NCI-H1930 (cell line): ENCODE measurements at regions not wholly inside any gene's neighbourhood (a gene's known extent, or its start where the extent isn't known, plus 50 kb on each side); places are given as distances from the start of the nearest gene placed in this dataset.

ENCODE experiments used
- DNase-seq, 2 experiments: peaks; one replicate each; lab custom pipeline; 2025; lab: John Stamatoyannopoulos, UW

- no peak for DNase-seq
Observed at GRCh38 chr10:2019803-2020202, 282.5 kb upstream of the ADARB2 start.

- DNase-seq, result no peak
Observed at GRCh38 chr10:2019281-2019680, 282.0 kb upstream of the ADARB2 start.

DNA sequence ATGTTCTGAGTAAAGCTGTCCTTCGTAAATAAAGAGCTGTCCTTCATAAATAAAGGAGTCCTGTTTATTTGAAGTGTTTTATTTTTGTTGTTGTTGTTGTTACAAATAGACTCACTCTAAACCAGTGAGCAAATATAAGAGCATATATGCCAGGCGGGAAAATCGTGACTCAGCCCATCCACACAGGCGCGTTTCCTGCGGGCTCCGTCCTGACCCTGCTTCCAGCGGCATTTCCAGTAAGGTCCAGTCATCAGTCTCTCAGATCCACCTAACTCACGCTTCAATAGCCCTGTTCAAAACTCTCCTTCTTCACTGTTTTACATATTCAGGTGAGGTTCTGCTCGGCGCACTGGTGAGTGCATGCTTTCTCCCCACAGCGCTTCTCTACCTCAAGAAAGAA lies 277.2 kb upstream of the ADARB2 start:
- no peak for DNase-seq

- no peak for DNase-seq
Observed at GRCh38 chr10:2012209-2012608, 274.9 kb upstream of the ADARB2 start.

- no peak for DNase-seq
Observed at GRCh38 chr10:2011106-2011716, 273.9 kb upstream of the ADARB2 start.

- no peak for DNase-seq
Observed at GRCh38 chr10:2005546-2005945, 268.2 kb upstream of the ADARB2 start.

- no peak for DNase-seq
Observed at GRCh38 chr10:1992930-1993329, 255.6 kb upstream of the ADARB2 start.

DNA sequence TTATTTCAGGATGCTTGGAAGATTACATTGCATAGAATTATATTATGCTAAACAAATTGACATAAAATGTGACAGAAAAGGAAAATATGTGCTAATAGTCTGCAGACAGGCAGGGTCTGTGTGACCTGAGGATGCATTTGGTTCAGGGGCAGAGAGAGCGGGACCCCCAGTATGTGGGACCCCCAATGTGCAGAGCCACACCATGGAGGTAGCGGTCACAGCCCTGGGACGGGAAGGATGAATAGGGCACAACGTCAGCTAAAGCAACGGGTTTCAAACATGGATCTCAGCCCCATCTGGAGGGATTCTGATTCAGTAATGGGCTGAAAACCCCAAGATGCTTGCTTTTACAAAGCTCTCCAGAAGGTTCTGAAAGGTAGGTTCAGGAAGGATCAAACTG lies 251.8 kb upstream of the ADARB2 start:
- no peak for DNase-seq

DNA sequence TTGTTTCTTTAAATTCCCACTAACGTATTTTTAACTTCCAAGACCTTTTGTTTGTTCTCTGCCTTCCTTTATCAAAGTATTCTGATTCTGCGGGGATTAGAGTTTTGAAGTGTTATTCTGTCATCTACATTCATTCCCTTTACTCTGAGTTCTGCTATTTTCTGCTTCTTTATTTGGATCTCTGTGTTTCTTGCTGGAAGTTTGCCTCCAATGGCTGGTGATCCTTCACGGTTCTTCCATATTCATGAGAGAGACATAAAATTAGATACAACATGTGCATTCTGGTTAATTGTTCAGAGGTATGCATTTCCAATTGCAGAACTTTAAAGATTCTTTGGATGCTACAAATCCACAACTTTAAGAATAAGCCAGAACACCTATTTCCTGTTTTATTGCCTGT lies 244.7 kb upstream of the ADARB2 start:
- DNase-seq, result no peak

- DNase-seq, result no peak
Observed at GRCh38 chr10:1980459-1980858, 243.1 kb upstream of the ADARB2 start.

DNA sequence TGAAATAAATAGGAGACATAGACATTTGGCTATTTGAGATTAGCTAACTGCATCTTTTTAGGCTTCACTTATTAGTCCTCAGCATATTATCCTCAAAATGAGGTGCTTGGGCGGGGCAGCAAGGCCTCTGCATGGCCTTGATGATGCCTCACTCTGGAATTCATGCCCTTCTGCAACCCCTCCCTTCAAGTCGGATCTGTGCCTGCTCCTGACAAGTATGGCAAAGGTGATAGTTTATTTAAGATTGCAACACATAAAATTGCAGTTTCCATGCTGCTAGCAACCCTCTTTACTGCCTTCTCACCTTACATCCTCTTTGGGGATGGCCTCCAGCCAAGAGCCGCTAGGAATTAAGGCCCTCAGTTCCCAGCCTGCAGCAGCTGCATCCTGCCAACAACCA lies 241.3 kb upstream of the ADARB2 start:
- DNase-seq, result no peak

GRCh38 chr10:1977461-1977860 lies 240.1 kb upstream of the ADARB2 start:
- no peak for DNase-seq

- no peak for DNase-seq
Observed at GRCh38 chr10:1972406-1972805, 235.1 kb upstream of the ADARB2 start.

- DNase-seq, result no peak
Observed at GRCh38 chr10:1968257-1969033, 231.1 kb upstream of the ADARB2 start.

DNA sequence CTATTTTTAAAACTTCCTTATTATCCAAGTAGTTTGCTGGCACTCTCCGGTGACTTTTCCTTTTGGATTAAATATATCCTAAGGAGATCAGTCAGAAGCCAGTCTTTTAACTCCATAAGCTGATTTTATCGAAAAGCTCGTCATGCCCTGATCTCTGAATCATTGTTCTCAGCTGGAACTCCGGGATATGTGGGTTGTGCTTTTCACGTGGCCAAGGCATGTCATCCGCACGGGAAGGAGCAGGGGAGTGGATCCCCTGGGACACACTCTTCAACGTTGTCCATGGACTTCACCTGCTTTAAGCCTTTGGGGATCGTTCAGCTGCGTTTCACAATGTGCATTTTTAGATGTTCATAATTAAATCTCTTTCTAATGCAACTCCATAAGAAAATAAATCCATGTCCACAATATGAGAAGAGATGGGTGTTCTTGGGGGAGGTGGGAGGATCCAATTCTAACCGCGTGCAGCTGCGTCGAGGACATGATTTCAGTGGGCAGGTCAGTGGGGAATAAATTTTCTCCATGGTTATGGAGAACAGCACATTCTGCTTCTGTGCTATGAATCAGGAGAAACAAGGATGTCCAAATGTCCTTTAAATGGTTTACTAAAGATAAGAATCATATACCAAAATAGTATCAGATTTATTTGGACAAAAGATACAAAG lies 229.5 kb upstream of the ADARB2 start:
- no peak for DNase-seq

- DNase-seq, result no peak
Observed at GRCh38 chr10:1964476-1964875, 227.2 kb upstream of the ADARB2 start.

DNA sequence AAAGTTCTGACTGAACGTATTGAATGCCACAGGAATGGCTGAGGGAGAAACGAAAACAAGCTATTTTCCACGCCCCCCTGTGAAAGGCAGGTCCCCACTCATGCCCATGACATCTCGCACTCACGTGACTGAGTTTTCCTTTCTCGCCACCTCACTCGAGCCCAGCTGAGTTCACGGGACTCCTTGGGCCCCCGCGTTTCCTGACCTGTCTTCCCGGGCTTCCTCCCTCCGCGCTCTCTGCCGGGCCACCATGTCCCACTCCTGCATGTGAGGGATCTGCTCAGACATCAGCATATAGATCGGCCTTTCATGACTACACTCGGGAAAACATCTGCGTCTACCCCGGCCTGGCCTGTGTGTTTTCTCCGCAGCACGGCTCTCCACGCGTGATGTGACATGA lies 226.0 kb upstream of the ADARB2 start:
- no peak for DNase-seq

- DNase-seq, result no peak
Observed at GRCh38 chr10:1961989-1962388, 224.7 kb upstream of the ADARB2 start.

- no peak for DNase-seq
Observed at GRCh38 chr10:1960982-1961381, 223.7 kb upstream of the ADARB2 start.

- DNase-seq, result no peak
Observed at GRCh38 chr10:1957057-1957456, 219.7 kb upstream of the ADARB2 start.

DNA sequence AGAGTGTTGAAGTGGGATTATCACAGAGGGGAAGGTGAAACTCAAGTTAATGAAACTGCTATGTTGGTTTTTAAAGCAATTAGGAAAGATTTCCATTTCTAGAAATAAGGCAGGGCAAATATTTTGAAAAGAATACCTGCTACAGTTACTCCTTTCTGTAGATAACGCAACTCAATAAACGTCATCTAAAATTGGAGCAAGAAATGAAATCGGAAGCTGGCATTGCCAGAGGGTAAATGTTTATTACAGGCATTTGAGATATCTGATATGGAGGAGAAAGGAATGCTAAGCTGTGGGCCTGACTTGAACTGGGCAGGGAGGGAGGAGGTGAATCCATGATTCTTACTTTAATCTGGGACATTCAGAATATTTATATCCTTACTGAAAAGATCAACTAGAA lies 217.0 kb upstream of the ADARB2 start:
- no peak for DNase-seq

DNA sequence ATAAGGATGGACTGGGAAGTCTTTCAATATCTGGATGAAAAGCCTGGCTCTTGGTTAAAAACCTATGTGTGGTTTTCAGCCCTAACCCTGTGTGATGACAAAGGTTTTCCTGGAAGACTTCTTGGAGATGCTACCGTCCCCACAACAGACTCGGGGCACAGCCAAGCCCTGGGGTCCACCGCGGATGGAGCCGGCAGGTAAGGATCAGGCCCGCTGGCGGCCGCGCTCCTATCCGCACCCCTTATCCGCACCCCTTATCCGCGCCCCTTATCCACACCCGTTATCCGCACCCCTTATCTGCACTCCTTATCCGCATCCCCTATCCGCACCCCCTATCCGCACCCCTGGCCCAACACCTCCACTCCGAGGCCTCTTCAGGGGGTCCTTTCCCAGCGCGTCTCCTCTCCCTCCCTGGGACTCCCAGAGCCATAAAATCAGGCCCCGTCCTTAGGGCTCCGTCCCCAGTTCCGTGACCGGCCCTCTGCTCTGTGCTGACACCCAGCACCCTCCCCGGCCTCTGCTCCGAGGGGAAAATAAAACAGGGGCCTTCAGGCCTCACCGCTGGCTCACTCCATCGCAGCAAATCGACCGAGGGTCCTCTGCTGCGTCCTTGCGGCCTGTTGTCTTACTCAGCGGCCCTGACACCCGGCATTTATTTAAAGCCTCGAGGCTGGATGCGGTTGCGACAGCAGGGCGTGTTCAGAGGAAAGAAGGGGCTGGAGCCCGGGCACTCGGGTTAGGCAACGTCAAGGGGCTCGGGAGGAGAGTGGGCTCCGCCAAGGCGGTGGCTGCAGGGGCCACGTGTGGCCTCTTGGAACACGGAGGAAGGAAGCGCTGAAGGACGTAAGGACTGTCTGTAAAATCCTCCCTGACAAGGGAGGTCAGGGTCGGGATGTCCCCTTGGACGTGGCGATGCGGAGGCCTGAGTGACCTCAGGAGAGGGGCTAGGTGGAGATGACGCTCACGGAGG lies 215.1 kb upstream of the ADARB2 start:
- no peak for DNase-seq
